H1 (cell line): ENCODE measurements at regions not wholly inside any gene's neighbourhood (a gene's known extent, or its start where the extent isn't known, plus 50 kb on each side); places are given as distances from the start of the nearest gene placed in this dataset.
"Not testable (repeated sequence)": the region's sequence is repeated elsewhere in the genome, so short reads cannot be mapped to it uniquely, and the experiment has no call there.

Experiments used
- CTCF ChIA-PET: fragments of 300-600 bp; sonication (Branson Sonifier 250); formaldehyde crosslinking; loops from one replicate; lab custom pipeline; 2021; ENCODE audit not compliant: partially characterized antibody; lab: Charles Lee
- POLR2A ChIA-PET: fragments of 300-600 bp; sonication (Branson Sonifier 250); formaldehyde crosslinking; loops from one replicate; lab custom pipeline; 2021; ENCODE audit warnings: inconsistent platforms; ENCODE audit not compliant: partially characterized antibody; lab: Charles Lee
- DNase-seq, 2 experiments: peaks; one replicate each; pipeline versions ENCODE4 v3.0.0 to v3.0.0-alpha.2; 2010 to 2022; ENCODE audit warnings: low spot score in 2 of 2, low read depth in 1 of 2, mixed read lengths in 1 of 2
- FAIRE-seq: peaks from 2 replicates; lab custom pipeline; 2011; peaks lifted over from hg19 to GRCh38; lab: Jason Lieb, UNC
- H2AFZ ChIP-seq: 2 replicates; pipeline ENCODE4 v1.8.1; 2012; ENCODE audit warnings: low read length, inconsistent platforms
- H2AK5ac ChIP-seq: 2 replicates; pipeline ENCODE4 v1.6.1; 2013; ENCODE audit warnings: low read depth, low read length
- H2BK120ac ChIP-seq: replicated peaks from 2 replicates; pipeline ENCODE3; 2013; ENCODE audit warnings: low read depth, low read length, inconsistent platforms
- H2BK12ac ChIP-seq: 2 replicates; pipeline ENCODE4 v1.6.1; 2013; ENCODE audit warnings: low read depth, low read length
- H2BK15ac ChIP-seq: 2 replicates; pipeline ENCODE4 v1.6.1; 2013; ENCODE audit warnings: low read length
- H2BK20ac ChIP-seq: 2 replicates; pipeline ENCODE4 v1.6.1; 2013; ENCODE audit warnings: low read length
- H2BK5ac ChIP-seq: 2 replicates; pipeline ENCODE4 v1.6.1; 2013; ENCODE audit warnings: low read depth, low read length
- H3K14ac ChIP-seq: 2 replicates; pipeline ENCODE4 v1.6.1; 2013; ENCODE audit warnings: inconsistent platforms; ENCODE audit not compliant: insufficient read length
- H3K18ac ChIP-seq: 2 replicates; pipeline ENCODE4 v1.6.1; 2013; ENCODE audit warnings: low read length; ENCODE audit errors: extremely low read depth
- H3K23ac ChIP-seq: 2 replicates; pipeline ENCODE4 v1.6.1; 2013; ENCODE audit warnings: inconsistent platforms; ENCODE audit not compliant: insufficient read length
- H3K23me2 ChIP-seq: 2 replicates; pipeline ENCODE4 v1.6.1; 2013; ENCODE audit warnings: low read depth, low read length
- H3K27ac ChIP-seq: 2 replicates; pipeline ENCODE4 v1.6.1; 2011; ENCODE audit warnings: low read depth, low read length, inconsistent platforms
- H3K27me3 ChIP-seq, 4 experiments: replicated peaks in 1 of 4; 1 replicate in 1 of 4; 2 replicates in 3 of 4; pipeline versions ENCODE4 v1.6.1 to v1.8.1; 2011 to 2013; ENCODE audit warnings: low read length in 3 of 4, mild to moderate bottlenecking in 3 of 4, inconsistent platforms in 2 of 4, mixed read lengths in 2 of 4, moderate library complexity in 1 of 4; ENCODE audit not compliant: control insufficient read depth in 3 of 4, insufficient read depth in 3 of 4; ENCODE audit errors: extremely low read depth in 1 of 4
- H3K36me3 ChIP-seq, 4 experiments: 2 replicates each; pipeline versions ENCODE4 v1.6.1 to v1.8.1; 2011 to 2013; ENCODE audit warnings: mild to moderate bottlenecking in 4 of 4, low read length in 3 of 4, moderate library complexity in 2 of 4, control low read depth in 1 of 4, inconsistent platforms in 1 of 4; ENCODE audit not compliant: insufficient read depth in 4 of 4, control insufficient read depth in 2 of 4
- H3K4ac ChIP-seq: replicated peaks from 2 replicates; pipeline ENCODE3; 2013; ENCODE audit warnings: low read length, low read depth, mixed read lengths, inconsistent platforms; ENCODE audit not compliant: insufficient read length
- H3K4me1 ChIP-seq, 4 experiments: replicated peaks in 1 of 4; 1 replicate in 1 of 4; 2 replicates in 3 of 4; pipeline versions ENCODE4 v1.6.1 to v1.8.1; 2011 to 2013; ENCODE audit warnings: low read length in 3 of 4, inconsistent platforms in 2 of 4, mixed read lengths in 1 of 4; ENCODE audit not compliant: insufficient read depth in 4 of 4, control insufficient read depth in 3 of 4
- H3K4me2 ChIP-seq, 2 experiments: 2 replicates each; pipeline versions ENCODE4 v1.6.1 to v1.8.1; 2011 to 2013; ENCODE audit warnings: low read depth in 2 of 2, low read length in 2 of 2, control low read depth in 1 of 2, inconsistent platforms in 1 of 2, mild to moderate bottlenecking in 1 of 2; ENCODE audit not compliant: insufficient read depth in 1 of 2
- H3K4me3 ChIP-seq, 4 experiments: fragments of 200-600, 300-600 bp in 1 of 4; sonication (generic), shearing (Covaris generic), sonication (Bioruptor Twin) in 1 of 4; 2 replicates each; pipeline versions ENCODE4 v1.5.1 to v1.8.1; 2011 to 2016; ENCODE audit warnings: low read length in 4 of 4, low read depth in 3 of 4, control low read depth in 2 of 4, inconsistent platforms in 2 of 4, mild to moderate bottlenecking in 2 of 4, mixed read lengths in 1 of 4, moderate library complexity in 1 of 4; ENCODE audit not compliant: insufficient read depth in 2 of 4; ENCODE audit errors: extremely low read depth in 1 of 4
- H3K56ac ChIP-seq: replicated peaks from 2 replicates; pipeline ENCODE3; 2013; ENCODE audit warnings: low read depth, mild to moderate bottlenecking, mixed read lengths, low read length, inconsistent platforms; ENCODE audit not compliant: insufficient read length
- H3K79me1 ChIP-seq: 2 replicates; pipeline ENCODE4 v1.6.1; 2013; ENCODE audit warnings: low read depth, low read length, control low read depth
- H3K79me2 ChIP-seq, 2 experiments: 2 replicates each; pipeline versions ENCODE4 v1.6.1 to v1.8.1; 2012 to 2013; ENCODE audit warnings: low read length in 2 of 2, mild to moderate bottlenecking in 2 of 2, inconsistent platforms in 1 of 2; ENCODE audit not compliant: insufficient read depth in 2 of 2, control insufficient read depth in 1 of 2
- H3K9ac ChIP-seq, 4 experiments: replicated peaks in 1 of 4; 1 replicate in 1 of 4; 2 replicates in 3 of 4; pipeline versions ENCODE4 v1.6.1 to v1.8.1; 2011 to 2013; ENCODE audit warnings: low read depth in 3 of 4, low read length in 3 of 4, control low read depth in 2 of 4, mild to moderate bottlenecking in 2 of 4, moderate library complexity in 2 of 4, inconsistent platforms in 1 of 4; ENCODE audit errors: extremely low read depth in 1 of 4
- H3K9me3 ChIP-seq, 2 experiments: 2 replicates each; pipeline versions ENCODE4 v1.6.1 to v1.8.1; 2012 to 2013; ENCODE audit warnings: mild to moderate bottlenecking in 2 of 2, moderate library complexity in 2 of 2, control low read depth in 1 of 2, inconsistent platforms in 1 of 2, low read depth in 1 of 2, low read length in 1 of 2, mixed read lengths in 1 of 2; ENCODE audit not compliant: insufficient read depth in 2 of 2
- H4K20me1 ChIP-seq, 2 experiments: replicated peaks in 1 of 2; 2 replicates each; pipeline versions ENCODE3 to v1.8.1; 2011 to 2013; ENCODE audit warnings: inconsistent platforms in 2 of 2, low read length in 2 of 2, mild to moderate bottlenecking in 1 of 2; ENCODE audit not compliant: insufficient read depth in 2 of 2, control insufficient read depth in 1 of 2
- H4K5ac ChIP-seq: 2 replicates; pipeline ENCODE4 v1.6.1; 2013; ENCODE audit warnings: low read length, low read depth, mixed read lengths, inconsistent platforms; ENCODE audit not compliant: insufficient read length
- H4K8ac ChIP-seq: 2 replicates; pipeline ENCODE4 v1.8.0; 2013; ENCODE audit warnings: mild to moderate bottlenecking, moderate library complexity, low read length, inconsistent platforms; ENCODE audit not compliant: insufficient read depth; ENCODE audit errors: extremely low read depth
- H4K91ac ChIP-seq: replicated peaks from 2 replicates; pipeline ENCODE3; 2013; ENCODE audit warnings: low read length, mixed read lengths, inconsistent platforms; ENCODE audit not compliant: insufficient read length
- WGBS, 2 experiments: shearing (Covaris generic) in 1 of 2; methylation state at CpG; one replicate each; pipeline versions ENCODE4 v1.1.6 to v1.1.7; 2013 to 2015; ENCODE audit warnings: low lambda C conversion rate in 2 of 2, mixed read lengths in 2 of 2, inconsistent platforms in 1 of 2, low coverage in 1 of 2, missing lambda C conversion rate in 1 of 2; ENCODE audit not compliant: insufficient replicate concordance in 2 of 2, insufficient coverage in 1 of 2, insufficient read length in 1 of 2; ENCODE audit errors: extremely low coverage in 1 of 2, missing lambda C conversion rate in 1 of 2; 5-methylcytosine and 5-hydroxymethylcytosine counted together

DNA sequence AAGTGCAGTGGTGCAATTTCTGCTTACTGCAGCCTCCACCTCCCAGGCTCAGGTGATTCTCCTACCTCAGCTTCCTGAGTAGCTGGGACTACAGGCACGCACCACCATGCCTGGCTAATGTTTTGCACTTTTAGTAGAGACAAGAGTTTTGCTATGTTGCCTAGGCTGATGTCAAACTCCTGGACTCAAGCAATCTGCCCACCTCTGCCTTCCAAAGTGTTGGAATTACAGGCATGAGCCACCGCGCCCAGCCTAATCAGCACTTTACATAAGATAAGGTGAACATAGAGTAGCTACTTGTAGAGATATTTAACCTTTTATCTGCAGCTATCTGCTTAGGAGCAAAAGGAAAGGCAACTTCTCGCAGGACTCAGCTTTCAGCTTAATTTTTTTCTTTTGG lies 77.5 kb upstream of the RGPD5 start:
- not testable (repeated sequence) for FAIRE-seq
- CTCF ChIA-PET: interaction anchor here (0.7 to 5.0 kb wide), 6 partner anchors 11 to 479 kb away, joined by 3 to 51 read pairs (median 4); no protein-coding TSS in a partner anchor
- 92% methylated on average over 4 of the region's 4 CpGs; no CpG with 5 or more reads in 1 of the 2 experiments for WGBS, 2 experiments

More for the DNA sequence above, 77.5 kb upstream of the RGPD5 start:
- H3K9ac ChIP-seq, H3K9me3 ChIP-seq, H3K56ac ChIP-seq, H2BK120ac ChIP-seq, H3K14ac ChIP-seq, POLR2A ChIA-PET, H3K79me1 ChIP-seq, H3K4me3 ChIP-seq, H2AK5ac ChIP-seq, H3K18ac ChIP-seq, H3K79me2 ChIP-seq, H3K23me2 ChIP-seq, H4K20me1 ChIP-seq, H2AFZ ChIP-seq, H2BK15ac ChIP-seq, H2BK12ac ChIP-seq, H4K5ac ChIP-seq, H3K4ac ChIP-seq, H3K4me2 ChIP-seq, H3K27ac ChIP-seq, H4K91ac ChIP-seq, H3K27me3 ChIP-seq, H2BK5ac ChIP-seq, H4K8ac ChIP-seq, H2BK20ac ChIP-seq, H3K36me3 ChIP-seq, H3K23ac ChIP-seq, H3K4me1 ChIP-seq: not testable (repeated sequence)
- peak in 1 of 2 experiments; percentile 30 for DNase-seq
